PC-9 (cell line): ENCODE measurements at regions not wholly inside any gene's neighbourhood (a gene's known extent, or its start where the extent isn't known, plus 50 kb on each side); places are given as distances from the start of the nearest gene placed in this dataset.

Experiments
- BruUV-seq: library from RNA; stranded (reverse); fragments of 400-500 nt; replicated peaks from 2 replicates; lab custom pipeline; 2021; lab: Mats Ljungman, UMichigan
- CTCF ChIA-PET: fragments of 300-600 bp; sonication (Branson Sonifier 250); formaldehyde crosslinking; loops from one replicate; lab custom pipeline; 2022; ENCODE audit warnings: antibody characterized with exemption; lab: Charles Lee
- POLR2A ChIA-PET: fragments of 300-600 bp; sonication (Branson Sonifier 250); formaldehyde crosslinking; loops from one replicate; lab custom pipeline; 2022; ENCODE audit warnings: antibody characterized with exemption; ENCODE audit not compliant: unreplicated experiment; lab: Charles Lee
- DNase-seq, 2 experiments: peaks; one replicate each; pipeline versions ENCODE4 v3.0.0 to v3.0.0-alpha.2; 2015 to 2022; ENCODE audit warnings: mixed read lengths in 1 of 2
- H2AFZ ChIP-seq: fragments of 200-600 bp; sonication (generic); 2 replicates; pipeline ENCODE4 v1.8.1; 2017; ENCODE audit warnings: antibody characterized with exemption
- H3F3A ChIP-seq: fragments of 200-600 bp; sonication (generic); 2 replicates; pipeline ENCODE4 v1.8.1; 2017; ENCODE audit warnings: antibody characterized with exemption, mild to moderate bottlenecking, low read depth; ENCODE audit not compliant: insufficient read depth
- H3K27ac ChIP-seq: fragments of 200-600 bp; sonication (generic); 2 replicates; pipeline ENCODE4 v1.6.1; 2016; ENCODE audit warnings: mixed run types
- H3K27me3 ChIP-seq: fragments of 200-600 bp; sonication (generic); 2 replicates; pipeline ENCODE4 v1.6.1; 2016; ENCODE audit warnings: low read depth, mixed run types; ENCODE audit not compliant: insufficient read depth
- H3K36me3 ChIP-seq: fragments of 200-600 bp; sonication (generic); 2 replicates; pipeline ENCODE4 v1.6.1; 2016; ENCODE audit warnings: low read depth, mixed run types
- H3K4me1 ChIP-seq: fragments of 200-600 bp; sonication (generic); replicated peaks from 2 replicates; pipeline ENCODE4 v1.6.1; 2016; ENCODE audit warnings: mixed run types; ENCODE audit not compliant: insufficient read depth
- H3K4me2 ChIP-seq: fragments of 200-600 bp; sonication (generic); 2 replicates; pipeline ENCODE4 v1.6.1; 2017; ENCODE audit warnings: mixed run types
- H3K4me3 ChIP-seq: fragments of 200-600 bp; sonication (generic); 2 replicates; pipeline ENCODE4 v1.6.1; 2016; ENCODE audit warnings: mixed run types
- H3K79me2 ChIP-seq: fragments of 200-600 bp; sonication (generic); 2 replicates; pipeline ENCODE4 v1.6.1; 2017; ENCODE audit warnings: low read depth, mixed run types
- H3K9me2 ChIP-seq: fragments of 200-600 bp; sonication (generic); 2 replicates; pipeline ENCODE4 v1.8.1; 2017; ENCODE audit warnings: mild to moderate bottlenecking; ENCODE audit not compliant: insufficient read depth
- H3K9me3 ChIP-seq: fragments of 200-600 bp; sonication (generic); 2 replicates; pipeline ENCODE4 v1.8.1; 2016; ENCODE audit warnings: low read depth; ENCODE audit not compliant: insufficient read depth
- H4K20me1 ChIP-seq: fragments of 200-600 bp; sonication (generic); 2 replicates; pipeline ENCODE4 v1.8.1; 2017; ENCODE audit not compliant: insufficient read depth
- EZH2 ChIP-seq: fragments of 200-600 bp; sonication (generic); IDR thresholded peaks from 2 replicates; pipeline ENCODE4 v1.8.0; 2017; ENCODE audit warnings: antibody characterized with exemption, low read depth
- intact Hi-C: fragments of 100-400 bp; cut with micrococcal nuclease; formaldehyde crosslinking; loops from one replicate; pipeline ENCODE4 v1.10.0; 2022; ENCODE audit not compliant: unreplicated experiment
- TF ChIP-seq, protein P1 (sequence below): fragments of 200-600 bp; sonication (generic); conservative IDR thresholded peaks from 2 replicates; pipeline ENCODE4 v1.6.1; 2017; ENCODE audit warnings: mixed run types, antibody characterized with exemption, mild to moderate bottlenecking, moderate library complexity

DNA sequence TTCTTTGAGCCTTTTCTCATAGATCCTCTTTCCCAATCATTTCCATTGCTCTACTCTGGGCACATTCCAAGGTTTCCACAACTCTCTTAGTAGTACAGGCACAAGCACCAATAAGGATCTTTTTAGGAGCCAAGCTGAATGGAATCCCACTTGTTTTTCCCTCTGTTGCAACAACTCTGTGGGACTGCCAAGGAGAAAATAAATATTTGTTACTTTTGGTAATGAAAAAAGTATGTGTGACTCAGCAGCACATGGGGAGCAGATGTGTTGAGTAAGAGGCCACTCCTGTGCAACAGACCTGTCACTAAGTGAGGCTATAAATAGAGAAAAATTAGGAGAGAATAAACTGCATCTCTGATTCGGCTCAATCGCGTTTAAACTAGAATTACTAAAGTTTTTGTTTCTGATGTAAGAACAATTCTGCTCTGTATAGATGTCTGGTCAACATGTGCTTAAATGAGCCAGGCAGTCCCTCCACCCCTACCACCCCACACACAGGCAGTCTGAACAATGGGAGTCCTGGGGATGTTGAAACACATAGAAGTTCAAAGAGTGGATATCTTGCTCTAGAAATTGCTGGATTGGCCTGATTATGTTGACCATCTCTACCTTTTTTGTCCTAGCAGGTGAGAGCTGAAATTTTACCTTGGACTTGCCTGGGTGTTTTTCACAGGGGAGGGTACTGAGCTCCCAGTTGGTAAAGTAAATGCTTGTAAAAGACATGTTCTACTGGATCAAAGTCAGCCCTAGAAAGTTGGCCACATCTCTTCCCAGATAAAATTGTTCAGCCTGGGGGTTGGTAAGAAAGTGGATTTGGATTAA is 244.3 kb upstream of the NOVA1 start:
- peak overlapping the region; percentile 22; the same call in 1 of the 2 replicates for H3K4me3 ChIP-seq

DNA sequence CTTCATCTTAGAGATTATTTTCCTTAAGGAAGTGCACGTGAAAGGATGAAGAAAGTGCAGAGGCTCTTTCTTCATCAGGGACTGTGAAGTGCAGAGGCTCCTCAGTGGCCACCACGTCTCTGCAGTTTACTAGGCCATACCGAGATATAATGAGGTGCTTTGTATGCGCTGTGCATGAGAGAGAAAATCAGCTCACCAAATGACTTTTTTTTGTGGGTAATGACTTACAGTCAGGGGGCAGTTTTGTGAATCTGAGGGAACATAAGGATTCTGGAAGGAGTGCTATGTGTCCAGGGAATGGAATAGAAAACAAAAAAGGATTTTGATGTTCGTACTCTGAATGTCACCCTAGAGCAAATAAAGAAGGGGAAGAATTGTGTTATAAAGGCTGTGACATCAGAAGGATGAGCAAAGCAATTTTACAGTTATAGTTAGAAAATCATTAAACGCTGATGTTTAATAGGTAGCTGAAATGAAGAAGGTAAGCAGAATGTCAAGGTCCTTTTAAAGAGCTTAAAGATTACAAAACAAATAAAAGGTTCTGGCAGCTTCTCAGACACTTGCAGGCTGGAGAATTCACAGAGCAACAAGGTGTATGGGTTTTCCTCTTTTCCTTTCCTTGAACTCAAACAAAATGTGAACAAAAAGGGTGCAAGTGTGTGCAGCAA is 247.5 kb upstream of the NOVA1 start:
- CTCF ChIA-PET: no interaction called here
- POLR2A ChIA-PET: no interaction called here
- intact Hi-C loops: no loop called here
- no peak overlapping the region for H3K4me3 ChIP-seq
- peaks cover 27% of the 10 kb centered on the region for H3F3A ChIP-seq
- no peaks in the 10 kb centered on the region for H4K20me1 ChIP-seq
- H3K9me3 ChIP-seq: no peaks in the 10 kb centered on the region
- no TSS peak for BruUV-seq
- H3K36me3 ChIP-seq: no peaks in the 10 kb centered on the region
- DNase-seq: no peak
- no peaks in the 10 kb centered on the region for H3K9me2 ChIP-seq
- no peaks in the 10 kb centered on the region for H3K79me2 ChIP-seq
- no peak overlapping the region for H2AFZ ChIP-seq
- peaks cover 24% of the 10 kb centered on the region for H3K4me1 ChIP-seq
- no peaks in the 10 kb centered on the region for H3K27me3 ChIP-seq
- H3K4me2 ChIP-seq: no peak overlapping the region
- no peak for TF ChIP-seq EZH2
- TF ChIP-seq, protein P1, sequence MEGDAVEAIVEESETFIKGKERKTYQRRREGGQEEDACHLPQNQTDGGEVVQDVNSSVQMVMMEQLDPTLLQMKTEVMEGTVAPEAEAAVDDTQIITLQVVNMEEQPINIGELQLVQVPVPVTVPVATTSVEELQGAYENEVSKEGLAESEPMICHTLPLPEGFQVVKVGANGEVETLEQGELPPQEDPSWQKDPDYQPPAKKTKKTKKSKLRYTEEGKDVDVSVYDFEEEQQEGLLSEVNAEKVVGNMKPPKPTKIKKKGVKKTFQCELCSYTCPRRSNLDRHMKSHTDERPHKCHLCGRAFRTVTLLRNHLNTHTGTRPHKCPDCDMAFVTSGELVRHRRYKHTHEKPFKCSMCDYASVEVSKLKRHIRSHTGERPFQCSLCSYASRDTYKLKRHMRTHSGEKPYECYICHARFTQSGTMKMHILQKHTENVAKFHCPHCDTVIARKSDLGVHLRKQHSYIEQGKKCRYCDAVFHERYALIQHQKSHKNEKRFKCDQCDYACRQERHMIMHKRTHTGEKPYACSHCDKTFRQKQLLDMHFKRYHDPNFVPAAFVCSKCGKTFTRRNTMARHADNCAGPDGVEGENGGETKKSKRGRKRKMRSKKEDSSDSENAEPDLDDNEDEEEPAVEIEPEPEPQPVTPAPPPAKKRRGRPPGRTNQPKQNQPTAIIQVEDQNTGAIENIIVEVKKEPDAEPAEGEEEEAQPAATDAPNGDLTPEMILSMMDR: no peak
- no peak overlapping the region for H3K27ac ChIP-seq

More for the DNA sequence above, 244.3 kb upstream of the NOVA1 start:
- no peaks in the 10 kb centered on the region for H3K36me3 ChIP-seq
- H3K9me3 ChIP-seq: no peaks in the 10 kb centered on the region
- H3K79me2 ChIP-seq: no peaks in the 10 kb centered on the region
- no peaks in the 10 kb centered on the region for H3K27me3 ChIP-seq
- peak overlapping the region; percentile 72 for H3K4me2 ChIP-seq
- H3K4me1 ChIP-seq: peaks cover 33% of the 10 kb centered on the region
- peak overlapping the region; percentile 92 for H3K27ac ChIP-seq
- no peaks in the 10 kb centered on the region for H3K9me2 ChIP-seq
- peaks cover 27% of the 10 kb centered on the region for H3F3A ChIP-seq
- peak; percentile 43 to 94 for DNase-seq
- H4K20me1 ChIP-seq: no peaks in the 10 kb centered on the region
- peak overlapping the region; percentile 58; the same call in 1 of the 2 replicates for H2AFZ ChIP-seq
- POLR2A ChIA-PET: no interaction called here
- BruUV-seq: TSS peak; percentile 82
- TF ChIP-seq, protein P1: no peak
- CTCF ChIA-PET: no interaction called here
- intact Hi-C loops: no loop called here

DNA sequence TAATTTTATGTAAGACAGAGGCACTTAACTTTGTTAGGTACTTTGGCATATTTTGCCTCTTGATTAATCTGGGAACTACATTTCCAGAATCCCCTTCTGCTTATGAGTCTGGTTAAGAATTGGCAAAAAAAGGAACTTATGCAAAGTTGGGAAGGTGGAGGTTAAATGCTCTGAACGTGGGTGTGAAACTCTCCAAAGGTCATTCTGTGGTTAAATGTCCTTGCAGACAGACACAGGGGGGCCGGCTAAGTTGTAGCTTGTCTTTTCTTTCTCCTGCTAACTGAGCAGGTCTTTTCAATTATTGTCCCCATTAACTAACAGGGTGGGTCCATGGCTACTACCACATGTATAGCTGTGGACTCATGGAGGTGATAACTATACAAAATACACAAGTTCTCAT is 248.6 kb upstream of the NOVA1 start:
- H3K27me3 ChIP-seq: no peaks in the 10 kb centered on the region
- no peak overlapping the region for H3K4me3 ChIP-seq
- DNase-seq: no peak
- H3F3A ChIP-seq: peaks cover 17% of the 10 kb centered on the region
- POLR2A ChIA-PET: no interaction called here
- H3K9me2 ChIP-seq: no peaks in the 10 kb centered on the region
- no peaks in the 10 kb centered on the region for H4K20me1 ChIP-seq
- H3K4me2 ChIP-seq: no peak overlapping the region
- no peak overlapping the region for H2AFZ ChIP-seq
- no peaks in the 10 kb centered on the region for H3K36me3 ChIP-seq
- no peaks in the 10 kb centered on the region for H3K9me3 ChIP-seq
- CTCF ChIA-PET: no interaction called here
- intact Hi-C loops: no loop called here
- H3K4me1 ChIP-seq: peaks cover 13% of the 10 kb centered on the region
- no TSS peak for BruUV-seq
- TF ChIP-seq EZH2: no peak
- TF ChIP-seq, protein P1: no peak
- H3K27ac ChIP-seq: no peak overlapping the region
- no peaks in the 10 kb centered on the region for H3K79me2 ChIP-seq
